NCI-H345 treated with DMSO at 0.1 percent for 48 hours (cell line): ENCODE measurements at regions not wholly inside any gene's neighbourhood (a gene's known extent, or its start where the extent isn't known, plus 50 kb on each side); places are given as distances from the start of the nearest gene placed in this dataset.
"Not testable (repeated sequence)": the region's sequence is repeated elsewhere in the genome, so short reads cannot be mapped to it uniquely, and the experiment has no call there.

Experiments used
- DNase-seq: peaks from one replicate; lab custom pipeline; 2025; ENCODE audit not compliant: unreplicated experiment; lab: John Stamatoyannopoulos, UW

DNA sequence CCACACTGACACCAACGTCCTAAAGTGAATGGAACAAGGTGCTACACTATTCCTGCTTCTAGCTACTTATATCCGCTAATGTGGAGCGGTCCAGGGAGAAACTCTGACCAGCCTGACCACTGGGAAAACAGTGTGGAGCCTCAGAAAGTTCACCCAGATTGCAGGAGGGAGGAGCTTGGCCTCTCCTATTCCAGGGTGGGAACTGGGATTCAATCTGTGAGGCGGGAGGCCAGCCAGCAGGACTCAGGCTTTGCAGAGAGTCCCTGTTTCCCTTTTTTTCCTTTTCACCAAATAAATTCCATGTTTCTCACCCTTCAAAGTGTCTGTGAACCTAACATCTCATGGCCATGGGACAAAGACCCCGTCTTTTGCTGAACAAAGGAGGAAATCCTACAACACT, 86.4 kb upstream of the SEMA3C start:
- no peak for DNase-seq

DNA sequence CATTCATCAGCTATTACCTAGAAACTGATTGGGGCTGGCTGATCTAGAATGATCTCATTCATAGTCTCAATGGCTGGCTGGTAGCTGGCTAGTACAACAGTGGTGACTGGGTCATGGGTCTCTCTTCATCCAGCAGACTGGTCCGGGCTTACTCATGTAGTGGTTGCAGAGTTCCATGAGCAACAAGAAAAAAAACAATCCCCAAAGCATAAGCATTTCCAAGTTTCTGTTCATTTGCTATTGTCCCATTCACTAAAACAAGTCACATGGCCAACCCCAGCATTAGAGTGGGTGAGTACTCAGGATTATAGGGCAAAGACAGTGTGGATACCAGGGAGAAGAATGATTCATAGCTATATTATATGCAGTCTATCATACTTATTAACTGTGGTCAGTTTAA, 85.2 kb upstream of the SEMA3C start:
- no peak for DNase-seq

DNA sequence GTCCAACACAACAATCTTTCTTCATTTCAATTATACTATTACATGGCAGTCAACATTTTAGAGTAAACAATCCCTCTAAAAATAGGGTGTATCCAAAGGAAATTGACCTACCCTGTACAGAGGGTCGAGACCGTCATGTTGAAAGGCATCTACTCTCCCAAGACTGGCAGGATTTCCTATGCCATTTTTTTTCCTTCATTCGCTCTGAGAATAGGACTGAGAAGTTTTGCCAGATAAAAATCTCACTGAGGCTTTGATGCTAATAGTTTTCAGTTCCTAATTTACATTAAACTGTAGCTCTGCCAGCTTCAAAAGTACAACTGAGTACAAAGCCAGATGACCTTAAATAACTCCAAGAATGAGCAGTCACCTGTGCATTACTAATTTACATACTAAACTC, 84.5 kb upstream of the SEMA3C start:
- no peak for DNase-seq

DNA sequence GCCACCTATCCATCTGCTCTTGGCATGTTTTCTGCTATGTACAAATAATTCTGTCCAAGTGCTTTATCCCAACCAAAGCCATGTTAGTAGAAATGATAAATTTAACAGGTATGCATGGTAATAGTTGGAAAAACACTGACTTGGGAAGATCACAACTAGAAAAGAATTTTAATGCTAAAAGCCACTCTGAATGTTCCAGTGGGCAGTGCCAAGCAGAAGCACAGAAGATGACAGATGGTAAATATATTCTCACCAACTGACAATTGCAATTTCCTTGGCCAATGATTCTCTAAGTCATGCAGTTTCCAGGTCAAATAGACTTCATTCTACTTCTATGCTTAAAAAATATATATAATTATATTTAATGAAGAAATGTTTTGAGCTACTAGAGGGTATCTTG, 83.6 kb upstream of the SEMA3C start:
- no peak for DNase-seq

DNA sequence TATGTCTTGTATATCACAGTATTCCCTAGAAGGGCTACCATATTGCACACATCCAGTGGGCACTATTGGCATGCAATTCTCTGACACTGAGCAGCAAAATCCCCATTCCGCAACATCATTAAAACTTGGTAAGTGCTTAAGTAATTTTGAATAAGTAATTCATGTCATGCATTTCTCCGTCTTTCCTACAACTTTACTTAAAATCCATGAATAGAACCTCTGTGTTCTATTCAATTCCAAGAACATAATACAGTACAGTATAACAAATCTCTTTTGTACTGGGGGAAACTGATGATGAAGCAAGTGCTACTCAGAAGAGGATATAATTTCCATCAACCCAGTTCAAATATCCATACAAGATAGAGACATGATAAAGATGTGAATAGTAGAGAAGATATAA, 80.9 kb upstream of the SEMA3C start:
- DNase-seq = no peak

DNA sequence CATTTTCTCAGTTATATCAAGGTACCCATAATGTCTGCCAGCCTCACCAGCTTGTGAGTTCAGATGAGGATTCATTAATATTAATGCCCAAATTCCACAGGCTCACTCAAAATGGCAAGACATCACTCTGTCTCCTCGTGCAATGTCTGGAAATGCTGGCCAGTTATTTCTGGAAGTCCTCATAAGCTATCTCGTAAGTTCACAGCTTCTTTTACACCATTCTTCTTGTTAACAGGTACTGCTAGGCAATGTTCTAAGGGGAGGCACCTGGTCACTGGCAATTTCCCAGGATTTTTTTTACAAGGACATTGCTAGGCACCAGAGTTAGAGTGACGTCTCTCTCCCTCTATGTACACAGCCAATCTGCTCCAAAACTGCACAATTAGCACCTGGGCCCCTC, 80.2 kb upstream of the SEMA3C start:
- DNase-seq = no peak

DNA sequence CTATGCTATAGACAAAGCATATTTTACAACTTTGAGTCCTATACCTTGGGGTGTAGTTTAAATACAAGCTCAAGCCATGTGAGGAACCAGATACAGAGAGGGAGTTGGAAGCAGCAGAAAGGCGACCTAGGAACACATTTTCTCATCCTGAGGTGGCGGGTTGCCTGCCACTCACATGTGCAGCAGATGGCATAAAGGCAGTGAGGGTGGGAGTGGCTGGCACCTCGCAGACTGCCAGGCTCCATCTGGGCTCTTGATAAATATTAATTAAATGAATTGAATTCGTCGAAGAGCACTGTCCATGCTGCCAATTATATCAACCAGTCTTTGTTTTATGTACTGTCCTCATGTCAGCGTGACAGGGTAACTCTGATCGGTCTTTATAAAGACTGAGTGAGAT, 79.0 kb upstream of the SEMA3C start:
- no peak for DNase-seq

DNA sequence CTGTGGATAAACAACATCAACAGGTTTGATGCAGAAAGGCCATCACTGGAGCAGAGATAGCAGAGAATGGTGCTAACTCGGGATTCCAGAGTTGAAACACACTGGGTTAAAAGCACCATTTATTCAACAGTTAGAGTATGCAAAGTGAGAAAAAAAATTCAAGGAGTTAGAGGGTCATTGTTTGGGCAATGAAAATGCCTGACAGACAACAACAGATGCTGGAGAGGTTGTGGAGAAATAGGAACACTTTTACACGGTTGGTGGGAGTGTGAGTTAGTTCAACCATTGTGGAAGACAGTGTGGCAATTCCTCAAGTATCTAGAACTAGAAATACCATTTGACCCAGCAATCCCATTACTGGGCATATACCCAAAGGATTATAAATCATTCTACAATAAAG, 77.4 kb upstream of the SEMA3C start:
- DNase-seq = not testable (repeated sequence)

DNA sequence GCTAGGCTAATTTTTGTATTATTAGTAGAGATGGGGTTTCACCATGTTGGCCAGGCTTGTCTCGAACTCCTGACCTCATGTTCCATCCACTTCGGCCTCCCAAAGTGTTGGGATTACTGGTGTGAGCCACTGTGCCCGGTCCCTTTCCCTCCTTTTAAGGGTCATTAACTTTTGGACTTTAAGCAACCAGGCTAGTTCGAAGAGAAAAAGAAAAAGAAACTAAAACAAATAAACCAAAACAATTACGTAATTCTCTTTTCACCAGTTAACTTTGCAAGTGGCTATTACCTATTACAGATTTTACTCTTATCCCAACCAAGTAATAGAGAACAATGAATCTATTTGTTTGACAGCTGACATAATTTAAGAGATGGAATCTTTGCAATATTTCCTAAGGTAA, 72.8 kb upstream of the SEMA3C start:
- DNase-seq = no peak

DNA sequence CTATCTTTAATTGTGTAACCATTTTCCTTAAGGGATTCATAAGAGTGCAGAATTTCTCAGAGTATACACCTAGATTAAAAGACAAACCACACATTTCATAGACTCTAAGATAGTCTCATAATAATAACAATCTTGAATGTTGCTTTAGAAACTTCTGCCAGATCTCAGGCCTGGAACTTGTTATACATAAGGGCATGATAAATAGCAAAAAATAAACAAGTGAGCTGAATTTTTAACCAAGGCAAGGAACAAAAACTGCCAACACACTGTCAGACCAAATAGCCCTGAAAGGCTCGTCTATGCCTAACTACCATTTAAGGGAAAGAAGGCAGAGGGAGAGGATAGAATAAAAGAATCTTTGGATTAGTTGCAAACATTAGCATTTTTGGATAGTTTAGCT, 65.8 kb upstream of the SEMA3C start:
- no peak for DNase-seq

DNA sequence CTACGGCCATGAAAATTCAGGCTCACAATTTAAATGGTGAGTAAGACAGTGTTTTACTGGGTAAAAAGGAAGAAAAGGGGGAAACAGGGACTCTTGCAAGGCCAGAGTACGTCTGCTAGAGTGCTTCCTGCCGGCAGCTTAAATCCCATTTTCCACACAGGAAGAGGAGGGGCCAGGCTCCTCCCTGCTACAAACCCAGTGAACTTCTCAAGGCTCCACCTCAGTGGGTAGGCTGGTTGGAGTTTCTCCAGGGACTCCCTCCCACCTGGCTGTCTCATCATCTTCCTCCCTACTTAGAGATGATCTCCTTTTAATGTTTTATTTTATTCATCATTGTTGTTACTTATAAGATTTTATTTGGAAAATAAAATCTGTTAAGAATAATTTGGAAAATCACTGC, 62.6 kb upstream of the SEMA3C start:
- DNase-seq = no peak

DNA sequence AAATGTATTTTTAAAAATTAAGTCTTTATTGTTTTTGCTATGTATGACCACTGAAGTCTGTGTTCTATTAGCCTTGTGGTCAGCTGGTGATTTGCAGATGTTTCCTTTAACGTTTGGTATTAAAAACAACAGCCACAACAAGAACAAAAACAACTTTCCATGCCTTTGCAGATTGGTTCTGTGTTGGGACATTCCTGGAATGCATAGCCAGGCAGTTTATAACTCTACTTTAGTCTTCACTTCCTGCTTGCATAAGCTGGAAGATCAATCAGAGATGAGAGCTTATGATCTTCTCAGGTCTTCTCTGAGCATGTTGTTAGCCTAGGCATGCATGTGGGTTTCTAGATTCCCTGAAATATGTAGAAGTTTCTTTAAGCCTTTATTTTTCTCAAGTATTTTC, 58.9 kb upstream of the SEMA3C start:
- no peak for DNase-seq

DNA sequence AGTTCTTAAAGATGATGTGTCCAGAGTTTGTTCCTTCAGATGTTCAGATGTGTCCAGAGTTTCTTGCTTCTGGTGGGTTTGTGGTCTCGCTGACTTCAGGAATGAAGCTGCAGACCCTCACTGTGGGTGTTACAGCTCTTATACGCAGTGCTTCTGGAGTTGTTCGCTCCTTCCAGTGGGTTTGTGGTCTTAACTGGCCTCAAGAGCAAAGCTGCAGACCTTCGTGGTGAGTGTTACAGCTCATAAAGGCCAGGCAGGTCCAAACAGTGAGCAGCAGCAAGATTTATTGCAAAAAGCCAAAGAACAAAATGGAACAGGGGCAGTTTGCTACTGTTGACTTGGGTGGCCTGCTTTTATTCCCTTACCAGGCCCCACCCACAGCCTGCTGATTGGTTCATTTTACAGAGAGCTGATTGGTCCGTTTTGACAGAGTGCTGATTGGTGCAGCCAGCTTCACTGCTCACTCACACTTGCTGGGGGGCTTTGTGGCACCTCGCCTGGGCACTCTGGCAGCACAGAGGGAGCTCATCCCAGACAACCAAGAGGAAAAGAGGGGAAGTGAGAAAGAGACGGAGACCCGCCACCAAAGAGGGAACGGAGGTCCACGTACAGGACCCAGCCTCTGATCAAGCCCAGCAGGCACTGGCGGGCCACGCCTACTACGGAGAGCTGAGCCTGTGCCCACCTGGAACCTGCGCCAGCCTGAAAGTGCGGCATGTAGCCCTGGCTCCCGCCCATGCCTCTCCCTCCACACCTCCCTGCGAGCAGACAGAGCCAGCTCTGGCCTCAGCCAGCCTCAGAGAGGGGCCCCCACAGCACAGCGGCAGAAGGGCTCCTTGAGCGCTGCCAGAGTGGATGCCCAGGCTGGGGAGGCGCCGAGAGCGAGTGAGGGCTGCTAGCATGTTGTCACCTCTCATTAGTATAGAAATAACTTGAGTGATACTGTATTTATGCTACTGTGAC, 55.8 kb upstream of the SEMA3C start:
- no peak for DNase-seq

DNA sequence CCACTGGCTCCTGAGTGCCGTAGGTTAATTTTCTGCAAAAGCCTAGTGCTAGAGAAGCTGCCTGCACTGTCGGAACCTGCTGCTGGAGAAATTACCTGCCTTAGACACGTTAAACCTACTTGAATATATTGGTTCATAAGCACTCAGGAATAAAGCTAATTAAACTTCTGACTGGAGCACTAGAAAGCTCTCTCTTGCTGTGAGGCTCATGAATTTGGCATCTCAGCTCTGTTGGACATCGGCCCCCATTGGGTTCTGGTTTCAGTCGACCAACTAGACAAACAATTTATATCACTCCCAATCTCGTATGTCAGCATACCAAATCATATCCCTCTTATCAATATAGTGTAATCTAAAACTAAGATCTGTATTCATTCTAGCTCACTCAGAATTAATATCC, 52.4 kb upstream of the SEMA3C start:
- no peak for DNase-seq
